HuH-7.5 (cell line): ENCODE measurements at regions not wholly inside any gene's neighbourhood (a gene's known extent, or its start where the extent isn't known, plus 50 kb on each side); places are given as distances from the start of the nearest gene placed in this dataset.
"Not testable (repeated sequence)": the region's sequence is repeated elsewhere in the genome, so short reads cannot be mapped to it uniquely, and the experiment has no call there.

ENCODE experiments used
- DNase-seq: peaks from one replicate; pipeline ENCODE4 v3.0.0; 2011; ENCODE audit warnings: low spot score

DNA sequence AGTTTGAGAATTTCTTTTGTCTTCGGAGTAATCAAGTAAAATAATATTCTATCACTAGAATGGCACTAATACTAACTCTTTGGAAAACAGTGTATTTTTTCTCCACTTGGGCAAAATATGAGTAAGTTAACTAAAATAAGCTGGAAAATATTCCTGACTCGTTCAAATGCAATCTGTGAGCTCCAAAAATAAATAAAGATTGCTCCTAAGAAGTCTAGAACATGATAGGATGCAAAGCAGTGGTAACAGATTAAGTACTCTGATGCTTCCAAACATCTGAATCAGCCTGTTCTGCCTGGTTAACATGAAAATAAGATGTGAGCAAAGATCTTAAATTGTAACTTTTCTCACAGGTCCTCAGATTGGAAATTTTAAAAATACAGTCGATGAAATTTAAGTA, 285.1 kb upstream of the ID4 start:
- DNase-seq: no peak

DNA sequence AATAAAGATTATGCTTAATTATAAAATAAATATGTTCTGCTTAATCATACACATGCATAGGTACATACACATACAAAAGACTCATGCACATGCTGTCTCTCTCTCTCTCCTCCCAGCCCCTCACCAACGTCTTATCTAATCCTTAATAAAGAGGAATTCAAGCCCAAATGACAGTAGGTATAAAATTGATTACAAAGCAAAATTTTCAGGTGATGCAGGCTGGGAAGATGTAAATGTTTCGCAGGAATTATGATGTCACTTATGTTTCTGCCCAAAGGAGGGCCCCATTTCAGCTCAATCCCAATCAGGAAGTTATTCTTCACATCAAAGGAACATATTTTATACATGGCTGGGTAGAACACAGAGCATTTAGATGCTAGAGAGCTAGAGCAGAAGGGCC, 284.6 kb upstream of the ID4 start:
- no peak for DNase-seq

DNA sequence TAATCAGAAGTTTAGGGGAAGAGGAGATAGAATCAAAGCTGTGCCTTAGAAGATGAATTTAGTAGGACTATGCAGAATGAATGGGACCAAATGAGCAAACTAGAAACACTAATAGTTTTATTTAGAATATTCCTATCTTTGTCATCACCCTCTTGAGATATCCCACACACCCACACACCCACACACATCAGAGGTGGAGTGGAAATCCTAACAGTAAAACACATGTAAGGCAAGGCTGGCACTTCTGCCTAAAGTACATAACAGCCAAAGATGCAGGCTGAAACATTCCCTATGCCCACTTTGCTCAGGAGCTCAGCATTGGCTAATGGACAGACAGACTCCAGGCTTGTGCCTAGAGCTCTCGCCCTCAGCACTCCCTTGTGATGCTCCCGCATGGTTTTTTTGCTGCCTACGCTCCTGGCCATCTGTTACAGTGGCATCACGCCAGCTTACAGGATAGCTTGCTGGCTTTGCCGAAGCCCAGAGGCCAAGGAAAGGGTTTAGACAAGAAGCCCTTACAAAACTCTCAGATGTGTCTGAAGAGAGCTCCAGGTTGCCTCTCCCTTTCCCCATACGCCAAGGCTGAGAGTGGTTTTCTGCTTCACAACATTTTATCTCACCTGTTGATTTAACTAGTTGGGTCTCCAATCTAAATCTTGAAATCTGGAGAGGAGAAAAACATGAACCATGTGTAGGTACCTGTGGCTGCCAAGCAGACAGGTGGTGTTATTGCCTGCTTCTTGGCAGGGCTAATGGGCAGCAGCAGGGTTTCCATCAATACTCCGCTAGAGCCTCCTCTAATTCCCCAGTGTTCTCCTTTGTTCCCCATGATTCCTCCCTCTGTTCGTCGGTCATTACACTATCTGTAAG, 282.6 kb upstream of the ID4 start:
- DNase-seq: no peak

DNA sequence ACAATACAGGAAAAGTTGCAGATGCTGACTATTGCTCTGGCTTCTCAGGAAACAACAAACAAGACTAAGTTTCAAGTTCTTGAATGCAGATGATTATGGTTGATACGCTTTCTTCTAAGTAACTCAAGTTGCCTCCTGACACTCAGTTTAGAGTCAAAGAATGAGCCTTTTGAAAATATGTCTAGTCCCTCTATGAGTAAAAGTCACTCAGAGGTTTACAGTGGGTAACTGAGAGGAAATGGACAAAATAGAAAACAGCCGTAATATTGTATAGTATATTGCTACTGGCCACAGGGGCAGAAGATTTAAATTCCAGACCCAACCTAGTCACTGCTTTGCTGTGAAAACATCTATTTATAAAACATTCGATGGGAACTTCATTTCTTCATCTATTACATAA, 280.0 kb upstream of the ID4 start:
- DNase-seq: no peak

DNA sequence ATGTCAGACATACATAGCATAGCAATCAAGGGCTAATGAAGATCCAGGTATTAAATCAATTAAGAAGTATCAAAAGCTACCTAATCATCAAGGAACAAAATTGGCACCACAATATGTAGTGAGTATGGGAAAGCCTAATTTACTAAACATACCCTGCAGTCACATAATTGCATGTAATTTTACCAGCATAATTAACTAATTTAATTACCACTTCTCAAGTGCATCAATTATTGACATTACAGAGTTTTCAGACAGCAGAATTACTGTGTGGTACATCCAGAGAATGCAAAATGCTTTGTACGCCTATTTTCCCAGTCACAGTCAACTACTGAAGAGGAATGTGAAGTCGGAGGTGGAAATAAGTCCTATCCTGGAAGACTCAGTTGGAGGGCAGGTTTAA, 279.0 kb upstream of the ID4 start:
- no peak for DNase-seq

DNA sequence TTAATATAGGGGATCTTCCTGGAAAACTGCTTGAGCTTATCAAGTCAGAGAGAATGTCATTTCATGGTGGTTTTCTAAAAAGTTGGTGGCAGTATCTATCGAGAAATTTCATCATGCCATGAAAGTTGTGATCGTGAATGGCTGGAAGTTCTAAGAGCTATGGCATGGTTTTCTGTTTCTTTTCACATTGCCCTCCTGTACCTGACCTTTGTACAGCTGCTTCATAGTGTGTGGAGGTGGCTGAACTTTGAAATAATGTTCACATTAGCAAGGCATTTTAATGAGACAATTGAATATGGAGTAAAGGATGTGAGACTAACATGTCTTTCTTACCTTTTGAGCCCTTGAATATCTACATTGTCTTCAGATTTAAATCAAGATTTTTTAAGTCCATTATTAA, 278.2 kb upstream of the ID4 start:
- DNase-seq: peak; percentile 5

DNA sequence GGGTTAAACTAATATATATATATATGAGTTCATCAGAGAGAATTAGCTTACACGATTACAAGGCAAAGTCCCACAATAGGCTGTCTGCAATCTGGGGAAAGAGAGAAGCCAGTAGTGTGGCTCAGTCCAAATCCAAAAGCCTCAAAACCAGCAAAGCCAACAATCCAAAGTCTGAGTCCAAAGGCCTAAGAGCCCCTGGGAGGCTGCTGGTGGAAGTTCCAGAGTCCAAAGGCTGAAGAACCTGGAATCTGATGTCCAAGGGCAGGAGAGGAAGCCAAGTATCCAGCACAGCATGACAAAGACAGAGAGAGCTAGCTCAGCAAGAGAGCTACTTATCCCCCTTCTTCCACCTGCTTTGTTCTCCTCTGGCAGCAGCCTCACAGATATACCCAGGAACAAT, 274.7 kb upstream of the ID4 start:
- no peak for DNase-seq

DNA sequence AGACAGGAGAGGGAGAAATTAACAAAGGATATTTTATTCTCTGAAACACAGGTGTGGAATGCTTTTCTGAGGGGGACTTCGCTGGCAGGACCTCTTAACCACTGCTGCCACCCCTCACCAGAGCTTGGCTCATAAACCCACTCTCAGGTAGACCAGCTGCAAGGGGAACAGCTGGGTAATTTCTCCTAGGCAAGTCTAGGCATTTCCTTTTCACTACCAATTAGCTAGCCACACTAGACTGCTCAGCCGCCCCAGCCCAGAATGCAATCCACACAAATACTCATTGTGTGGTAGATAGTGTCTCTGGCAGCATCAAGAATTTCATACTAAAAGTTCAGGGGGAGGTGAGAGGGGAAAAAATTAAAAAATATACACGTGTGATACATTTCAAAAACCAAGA, 267.6 kb upstream of the ID4 start:
- no peak for DNase-seq

DNA sequence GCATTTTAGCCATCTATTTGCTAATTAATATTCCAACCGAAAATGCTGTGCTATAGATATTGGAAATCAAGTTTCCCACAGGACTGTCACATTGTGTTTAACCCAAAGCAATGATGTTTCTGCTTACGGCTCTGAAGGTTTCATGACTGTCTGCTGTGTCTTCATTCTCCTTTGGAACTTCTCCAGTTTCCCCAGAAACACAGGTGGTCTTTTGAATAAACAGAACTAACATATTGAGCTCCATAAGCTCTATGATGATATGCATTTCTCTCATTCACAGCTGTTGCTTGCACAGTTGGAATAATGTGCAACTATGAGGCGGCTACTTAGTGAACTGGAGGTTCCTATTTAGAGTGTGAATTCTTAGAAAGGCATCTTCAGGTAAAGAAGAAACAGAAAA, 266.0 kb upstream of the ID4 start:
- no peak for DNase-seq

DNA sequence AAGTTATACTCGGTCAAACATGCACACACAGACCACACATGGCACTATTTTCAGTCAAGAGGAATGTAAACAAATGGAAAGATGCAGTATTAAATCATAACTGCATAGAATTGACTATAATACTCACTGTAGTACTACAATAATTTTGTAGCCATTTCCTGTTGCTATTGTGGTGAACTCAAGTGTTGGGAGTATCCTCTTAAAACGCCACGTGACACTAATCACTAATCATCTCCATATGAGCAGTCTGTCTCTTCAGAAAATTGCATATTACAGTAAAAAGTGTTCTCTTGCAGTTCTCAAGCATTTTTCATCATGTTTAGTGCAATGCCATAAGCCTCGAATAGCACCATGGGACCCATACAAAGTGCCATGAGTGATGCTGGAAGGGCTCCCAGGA, 258.7 kb upstream of the ID4 start:
- DNase-seq: no peak

DNA sequence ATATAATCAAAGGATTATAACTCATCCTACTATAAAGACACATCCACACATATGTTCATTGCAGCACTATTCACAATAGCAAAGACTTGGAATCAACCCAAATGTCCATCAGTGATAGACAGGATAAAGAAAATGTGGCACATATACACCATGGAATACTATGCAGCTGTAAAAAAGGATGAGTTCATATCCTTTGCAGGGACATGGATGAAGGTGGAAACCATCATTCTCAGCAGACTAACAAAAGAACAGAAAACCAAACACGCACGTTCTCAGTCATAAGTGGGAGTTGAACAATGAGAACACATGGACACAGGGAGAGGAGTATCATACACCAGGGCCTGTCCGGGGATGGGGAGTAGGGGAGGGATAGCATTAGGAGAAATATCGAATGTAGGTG, 253.0 kb upstream of the ID4 start:
- not testable (repeated sequence) for DNase-seq

DNA sequence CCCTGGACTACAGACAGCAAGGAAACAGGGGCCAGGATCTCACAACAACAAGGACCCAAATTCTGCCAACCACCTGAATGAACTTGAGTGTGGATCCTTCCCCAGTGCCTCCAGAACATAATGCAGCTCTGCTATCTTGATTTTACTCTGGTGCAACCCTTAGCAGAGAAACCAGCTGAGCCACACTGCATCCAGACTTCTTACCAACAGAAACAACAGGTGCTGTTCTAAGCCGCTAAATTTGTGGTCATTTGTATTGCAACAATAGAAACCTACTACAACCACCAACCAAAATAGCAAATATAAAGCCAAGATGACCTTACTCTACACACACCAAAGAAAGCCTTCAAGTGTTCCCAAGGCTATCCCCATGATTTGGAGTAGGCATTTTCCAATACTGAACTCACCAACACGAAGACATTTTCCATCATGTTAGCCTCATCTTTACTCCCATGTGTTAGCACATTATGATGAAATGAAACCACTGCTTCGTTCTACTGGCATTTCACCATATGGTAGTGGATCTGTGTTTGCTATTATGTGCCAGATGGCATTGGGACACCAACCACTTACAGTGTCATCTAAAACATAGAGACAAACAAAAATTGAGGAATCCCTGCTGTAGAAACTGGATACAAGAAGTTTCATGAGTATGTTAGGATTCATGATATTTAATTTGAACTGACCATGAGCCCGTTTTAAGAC, 249.8 kb upstream of the ID4 start:
- no peak for DNase-seq

DNA sequence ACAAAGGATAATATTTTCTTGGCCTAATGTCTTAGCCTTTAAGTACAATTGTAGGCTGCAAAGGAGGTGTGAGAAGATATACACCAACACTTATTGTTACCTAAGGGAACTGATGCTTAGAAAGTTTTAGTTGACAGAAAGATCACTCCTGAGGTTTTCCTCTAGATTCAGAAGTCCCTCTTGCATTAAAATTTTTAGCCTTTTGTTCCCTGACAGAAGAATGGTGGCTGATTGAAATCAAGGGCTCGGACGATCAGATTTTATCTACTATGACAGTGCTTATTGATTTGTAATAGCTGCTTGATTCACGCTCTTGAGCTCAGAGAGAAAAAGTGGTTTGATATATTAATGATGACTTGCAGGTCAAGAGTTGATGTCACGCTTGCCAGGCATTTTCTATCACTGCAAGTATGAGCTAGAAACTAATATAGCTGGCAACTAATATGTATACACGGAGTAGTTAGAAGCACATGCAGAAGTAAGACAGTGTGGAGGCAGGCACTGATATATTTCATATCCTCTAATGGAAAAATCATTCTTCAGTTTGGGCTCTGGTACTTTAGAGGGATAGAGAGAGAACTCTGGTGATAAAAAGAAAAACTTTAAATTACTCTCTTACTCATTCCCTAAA, 246.6 kb upstream of the ID4 start:
- no peak for DNase-seq

DNA sequence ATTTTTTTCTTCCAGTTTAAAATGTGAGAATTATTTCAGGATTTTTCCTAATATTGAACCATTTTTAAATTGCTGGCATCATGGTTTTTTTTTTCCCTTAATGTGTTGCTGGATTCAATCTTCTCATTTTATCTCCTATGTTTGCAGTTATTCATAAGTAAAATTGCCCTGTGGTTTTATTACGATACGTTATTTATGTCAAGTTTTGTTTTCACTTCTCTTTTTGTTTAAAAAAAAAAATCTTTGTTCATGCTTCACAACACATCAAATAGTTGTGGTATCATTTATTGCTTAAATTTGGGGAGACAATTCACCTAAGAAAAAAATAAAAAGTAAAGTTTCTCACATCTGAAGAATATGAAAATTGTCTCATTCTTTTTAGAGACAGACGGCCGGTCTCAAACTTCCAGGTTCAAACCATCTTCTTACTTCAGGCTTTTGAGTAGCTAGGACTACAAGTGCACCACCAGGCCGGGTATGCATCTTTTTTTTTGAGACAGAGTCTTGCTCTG, 239.3 kb upstream of the ID4 start:
- no peak for DNase-seq

DNA sequence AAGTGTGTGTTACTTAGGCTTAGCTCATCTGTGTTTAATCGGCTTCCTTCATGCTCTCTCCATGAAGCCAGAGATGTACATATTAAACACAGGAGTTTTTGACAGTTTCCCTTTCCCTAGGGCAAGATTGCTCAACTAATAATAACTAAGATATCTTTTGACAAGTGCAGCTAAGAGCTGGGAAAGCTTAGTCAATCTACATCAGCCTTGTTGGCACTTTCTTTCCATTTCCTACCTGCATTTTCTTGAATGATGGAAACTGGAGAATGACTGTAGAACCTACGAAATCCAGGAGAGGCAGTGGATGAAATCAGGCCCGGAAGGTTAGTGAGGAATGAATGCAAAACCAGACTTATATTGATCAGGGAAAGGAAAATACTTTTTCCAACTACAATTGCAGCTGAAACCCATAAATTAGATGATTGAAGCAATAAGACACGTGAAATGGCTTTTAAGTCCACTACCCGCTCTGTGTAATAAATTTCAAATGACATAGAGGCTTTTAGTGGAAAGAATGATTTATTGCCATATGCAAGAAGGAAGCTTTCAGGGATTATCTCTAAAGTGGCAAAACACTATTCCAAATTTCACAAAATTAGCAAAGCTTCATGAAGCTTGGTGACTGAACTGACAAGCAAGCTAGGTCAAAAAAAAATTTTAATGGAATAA, 237.2 kb upstream of the ID4 start:
- DNase-seq: no peak

DNA sequence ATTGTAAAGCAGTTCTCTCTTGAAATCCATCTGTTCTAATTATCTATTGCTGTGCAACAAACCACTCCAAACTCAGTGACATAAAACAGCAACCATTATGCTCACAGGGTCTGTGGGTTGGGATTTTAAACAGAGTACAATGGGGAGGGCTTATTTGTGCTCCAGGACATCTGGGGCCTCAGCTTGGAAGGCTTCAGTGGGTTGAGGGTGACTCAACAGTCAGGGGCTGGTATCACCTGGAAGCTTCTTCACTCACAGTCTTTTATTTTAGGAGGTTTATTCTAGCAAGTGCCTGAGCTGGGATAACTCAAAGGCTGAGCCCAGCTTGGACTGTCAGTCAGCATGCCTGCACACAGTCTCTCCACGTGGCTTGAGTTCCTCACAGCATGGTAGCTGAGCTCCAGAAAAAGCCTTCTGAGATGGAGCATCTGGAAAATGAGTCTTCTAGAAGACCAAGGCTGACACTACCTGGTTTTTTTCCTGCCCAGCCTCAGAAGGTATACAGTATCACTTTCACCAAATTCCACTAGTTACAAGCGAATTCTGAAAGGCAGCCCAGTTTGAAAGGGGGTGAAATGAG, 234.6 kb upstream of the ID4 start:
- no peak for DNase-seq

DNA sequence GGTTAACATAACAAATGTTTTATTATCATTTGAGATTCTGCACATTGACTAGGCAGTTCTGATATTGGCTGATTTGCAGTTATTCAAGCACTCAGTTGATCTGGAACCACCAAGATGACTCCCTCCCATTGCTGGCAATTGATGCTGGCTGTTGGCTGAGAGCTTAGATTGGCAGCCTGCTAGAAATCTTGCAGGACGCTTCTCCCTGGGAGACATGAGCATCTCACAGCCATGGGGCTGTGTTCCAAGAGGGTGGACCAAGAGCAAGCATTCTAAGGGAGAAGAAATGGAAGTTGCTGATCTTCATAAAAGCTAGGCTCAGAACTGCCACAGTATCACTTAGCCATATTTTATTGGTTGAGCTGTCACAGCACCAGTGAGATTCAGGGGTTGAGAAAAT, 233.4 kb upstream of the ID4 start:
- no peak for DNase-seq

DNA sequence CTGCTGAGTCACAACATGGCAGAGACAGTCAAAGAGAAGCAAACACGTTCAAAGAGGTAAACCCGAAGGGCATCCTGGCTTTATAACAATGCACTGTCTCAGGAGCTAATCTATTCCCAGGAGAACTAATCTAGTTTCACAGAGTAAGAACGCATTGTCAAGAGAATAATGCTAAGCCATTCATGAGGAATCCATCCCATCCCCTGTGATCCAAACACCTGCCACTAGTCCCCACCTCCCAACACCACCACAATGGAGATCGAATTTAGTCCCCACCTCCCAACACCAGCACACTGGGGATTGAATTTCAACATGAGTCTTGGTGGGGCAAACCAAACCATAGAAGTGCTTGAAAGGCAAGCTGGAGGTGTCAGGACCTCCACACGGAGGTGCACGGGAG, 231.5 kb upstream of the ID4 start:
- DNase-seq: no peak

DNA sequence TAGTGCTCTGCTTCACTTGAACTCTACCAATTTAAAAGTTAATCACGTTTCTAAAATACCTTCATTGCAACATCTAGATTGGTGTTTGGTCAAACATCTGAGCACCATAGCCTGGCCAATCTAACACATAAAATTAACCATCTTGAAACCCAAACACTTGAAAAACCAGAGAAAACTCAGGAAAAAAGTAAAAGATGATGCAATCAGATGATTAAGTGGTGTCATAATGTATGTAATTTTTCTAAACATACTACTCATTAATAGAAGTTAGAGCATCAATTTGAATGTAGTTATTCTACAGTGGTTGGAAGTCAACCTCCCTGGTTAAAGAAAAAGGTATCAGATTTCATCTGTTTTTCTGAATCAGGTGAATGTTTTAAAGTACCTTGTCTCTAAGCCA, 228.6 kb upstream of the ID4 start:
- DNase-seq: no peak

DNA sequence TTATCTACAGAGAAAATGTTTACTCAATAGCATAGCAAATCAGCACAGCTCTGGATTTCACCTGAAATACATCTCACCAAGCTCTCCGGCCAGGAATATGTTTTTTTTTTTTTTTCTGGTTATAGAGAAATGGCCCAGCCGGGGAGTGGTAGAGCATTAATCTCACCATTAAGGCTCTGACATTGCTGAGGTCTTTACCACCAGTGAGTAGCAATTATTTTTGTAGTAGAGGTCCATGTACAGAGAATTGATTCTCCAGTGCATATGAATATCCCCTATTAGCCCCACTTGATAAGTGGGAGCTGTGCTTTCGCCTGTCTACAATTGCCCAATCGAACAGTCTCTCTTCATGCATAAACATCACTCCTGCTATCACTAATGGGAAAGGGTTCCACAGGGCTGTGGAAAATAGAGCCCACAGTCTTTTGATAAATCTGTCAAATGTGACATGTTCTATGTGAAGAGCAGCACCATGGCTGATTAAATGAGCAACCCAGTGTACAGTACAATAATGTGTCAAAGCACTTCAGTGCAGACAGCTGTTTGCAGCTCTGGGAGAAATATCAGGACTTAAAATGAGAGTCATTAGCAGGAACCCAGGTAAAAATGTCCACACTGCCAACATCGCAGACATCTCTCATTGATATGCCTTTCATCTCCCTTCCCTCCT, 227.1 kb upstream of the ID4 start:
- DNase-seq: no peak

DNA sequence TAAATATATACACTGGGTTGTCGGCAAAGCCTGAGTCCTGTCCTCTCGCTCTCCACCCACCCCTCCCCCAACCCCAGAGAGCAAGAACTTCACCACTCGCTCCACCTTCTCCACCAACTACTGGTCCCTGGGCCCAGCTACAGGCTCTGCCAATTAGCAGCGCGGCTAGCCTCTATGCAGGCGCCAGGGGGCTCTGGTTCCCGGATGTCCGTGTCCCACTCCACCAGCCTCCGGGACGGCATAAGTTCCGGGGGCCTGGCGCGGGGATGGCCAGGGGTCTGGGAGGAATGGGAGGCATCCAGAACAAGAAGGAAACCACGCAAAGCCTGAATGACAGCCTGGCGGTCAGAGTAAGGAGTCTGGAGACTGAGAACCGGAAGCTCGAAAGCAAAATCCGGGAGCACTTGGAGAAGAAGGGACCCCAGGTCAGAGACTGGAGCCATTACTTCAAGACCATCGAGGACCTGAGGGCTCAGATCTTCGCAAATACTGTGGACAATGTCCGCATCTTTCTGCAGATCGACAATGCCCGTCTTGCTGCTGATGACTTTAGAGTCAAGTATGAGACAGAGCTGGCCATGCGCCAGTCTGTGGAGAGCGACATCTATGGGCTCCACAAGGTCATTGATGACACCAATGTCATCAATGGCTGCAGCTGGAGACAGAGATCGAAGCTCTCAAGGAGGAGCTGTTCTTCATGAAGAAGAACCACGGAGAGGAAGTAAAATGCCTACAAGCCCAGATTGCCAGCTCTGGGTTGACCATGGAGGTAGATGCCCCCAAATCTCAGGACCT, 224.3 kb upstream of the ID4 start:
- DNase-seq: peak; percentile 4
